Eye (tissue), 1 donor: ENCODE measurements at regions not wholly inside any gene's neighbourhood (a gene's known extent, or its start where the extent isn't known, plus 50 kb on each side); places are given as distances from the start of the nearest gene placed in this dataset.

ENCODE experiments used
- DNase-seq: peaks from one replicate; pipeline ENCODE4 v3.0.0-alpha.2; 2015

- DNase-seq = no peak
Observed at GRCh38 chr3:76078101-76078500, 292.8 kb upstream of the ZNF717 start.

GRCh38 chr3:76083992-76084391 is 298.6 kb upstream of the ZNF717 start:
- no peak for DNase-seq

DNA sequence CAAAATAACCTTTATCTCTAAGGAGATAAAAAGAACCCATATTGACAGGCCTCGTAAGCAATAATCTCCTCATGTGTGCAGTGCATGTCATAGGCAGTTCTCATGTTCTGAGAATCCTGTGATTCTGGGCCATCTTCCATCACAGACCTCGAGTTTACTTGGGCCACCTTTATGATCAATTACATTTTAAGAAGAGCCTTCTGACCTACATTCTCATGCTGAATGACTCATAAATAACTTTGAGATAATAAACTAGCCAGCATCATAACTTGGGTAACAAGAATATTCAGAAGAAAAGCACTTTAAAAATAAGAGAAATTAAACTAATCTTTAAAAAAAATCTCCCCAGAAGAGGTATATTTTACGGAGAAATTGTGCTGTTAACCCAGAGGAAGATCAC is 310.7 kb upstream of the ZNF717 start:
- no peak for DNase-seq

- peak; percentile 41 for DNase-seq
Observed at GRCh38 chr3:76096836-76097588, 311.7 kb upstream of the ZNF717 start.

DNA sequence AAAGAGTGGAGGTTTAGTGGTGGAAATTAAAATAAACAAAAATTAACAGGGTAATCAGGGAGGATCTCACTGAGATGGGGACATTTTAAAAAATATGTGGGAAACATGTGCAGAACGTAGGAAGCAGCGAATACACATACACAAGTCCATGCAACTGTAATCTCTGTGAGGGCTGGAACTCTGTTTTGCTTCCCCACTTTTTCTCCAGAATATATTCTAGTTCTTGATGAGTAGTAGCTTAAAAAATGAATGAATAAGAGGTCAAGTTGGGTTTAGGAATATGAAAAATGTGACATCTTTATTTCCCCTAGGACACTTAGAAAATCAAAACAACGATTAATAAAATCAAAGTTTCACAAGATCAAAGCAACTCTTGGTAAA is 312.2 kb upstream of the ZNF717 start:
- DNase-seq = no peak

DNA sequence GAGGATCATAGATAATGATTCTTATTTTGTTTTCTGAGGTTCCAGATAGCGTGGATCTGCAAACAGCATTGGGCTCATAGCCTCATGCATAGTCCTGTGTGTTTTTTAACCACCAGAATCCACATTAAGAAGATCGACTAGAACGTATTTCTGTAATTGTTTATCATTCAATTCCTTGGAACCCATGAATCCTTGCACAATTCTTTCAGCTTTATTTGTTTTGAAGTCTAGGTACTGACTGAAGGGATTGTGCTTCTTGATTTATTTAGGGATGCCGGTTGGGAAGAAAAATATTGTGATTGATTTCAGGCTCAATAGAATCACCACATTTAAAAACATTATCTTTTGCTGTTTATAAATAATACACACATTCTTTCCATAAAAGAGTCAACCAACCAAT is 314.6 kb upstream of the ZNF717 start:
- DNase-seq = no peak

DNA sequence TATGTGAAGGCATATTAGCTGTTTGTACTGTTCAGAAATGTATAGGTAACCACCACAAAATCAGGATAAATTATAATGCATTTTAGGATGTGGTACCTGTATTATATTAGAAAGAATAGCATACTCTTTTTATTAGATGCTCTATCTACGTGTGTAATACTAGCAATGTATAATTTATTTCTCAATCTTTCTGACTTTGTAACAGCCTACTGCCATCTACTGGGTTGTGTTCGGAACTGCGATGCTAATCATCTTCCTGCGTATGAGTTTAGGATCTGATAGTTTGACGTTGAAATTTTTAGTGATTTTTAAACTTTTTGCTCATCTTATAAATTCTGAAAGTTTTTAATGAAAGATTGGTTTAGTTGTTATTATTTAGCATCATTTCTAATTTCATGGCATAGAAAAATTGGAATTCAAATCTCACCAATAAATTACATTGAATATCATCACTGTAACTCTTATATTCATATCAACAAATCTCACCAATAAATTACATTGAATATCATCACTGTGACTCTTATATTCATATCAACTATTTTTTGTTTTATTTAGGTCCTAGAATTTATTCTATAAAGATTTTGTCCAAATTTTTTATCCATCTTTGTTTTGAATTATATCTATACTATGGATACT is 322.7 kb upstream of the ZNF717 start:
- peak; percentile 72 for DNase-seq

GRCh38 chr3:76111808-76112207 is 326.5 kb upstream of the ZNF717 start:
- no peak for DNase-seq

DNA sequence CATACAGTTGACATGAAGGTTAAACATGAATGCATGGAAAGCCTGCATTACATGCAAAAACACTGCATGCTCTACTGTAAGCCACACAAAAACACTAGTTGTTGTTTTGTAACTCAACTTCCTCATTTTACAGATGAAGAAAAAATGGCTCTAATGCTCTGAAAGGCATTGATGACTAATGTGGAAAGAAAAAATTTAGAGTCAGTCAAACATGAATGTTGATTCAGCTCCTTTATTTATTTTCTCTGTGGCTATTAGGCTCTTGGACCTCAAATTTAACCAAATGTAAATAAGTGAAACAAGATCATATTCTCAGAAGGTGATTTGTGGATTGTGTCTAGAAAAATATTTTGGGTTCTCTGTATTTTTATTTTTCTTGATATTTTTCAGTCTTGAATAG is 336.7 kb upstream of the ZNF717 start:
- no peak for DNase-seq

GRCh38 chr3:76129441-76129840 is 344.1 kb upstream of the ZNF717 start:
- no peak for DNase-seq

DNA sequence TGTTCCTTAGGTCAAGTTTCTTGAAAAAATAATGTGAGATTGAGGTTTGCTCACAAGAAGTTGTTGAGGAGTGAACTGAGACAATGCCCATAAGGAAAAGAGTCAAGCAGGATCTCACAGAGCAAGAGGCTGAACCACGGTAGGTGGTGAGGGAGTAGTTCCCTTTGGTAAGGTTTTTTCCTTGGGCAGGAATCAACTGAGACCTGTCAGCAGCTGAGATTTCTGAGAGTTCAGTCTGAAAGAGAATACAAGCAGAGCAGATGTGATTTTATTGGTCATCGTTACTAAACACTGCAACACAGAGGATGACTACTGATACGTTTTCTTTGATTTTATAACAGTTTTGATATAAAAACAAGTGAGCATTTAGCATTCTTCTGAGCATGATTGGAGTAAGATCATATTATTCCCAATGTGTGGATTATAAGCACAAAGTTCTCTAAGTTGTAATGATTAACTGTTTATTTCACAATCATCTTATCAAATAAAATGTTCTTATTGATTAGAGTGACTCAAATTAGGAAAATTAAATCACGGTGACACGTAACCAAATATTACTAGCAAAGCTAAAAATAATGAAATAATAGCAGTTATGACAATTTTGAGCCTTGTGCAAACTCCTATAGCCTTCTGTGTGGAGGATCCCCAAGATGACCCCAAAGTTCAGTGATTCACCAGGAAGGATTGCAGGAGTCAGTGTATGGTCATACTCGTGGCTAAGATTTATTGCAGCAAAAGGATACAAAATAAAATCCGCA is 346.2 kb upstream of the ZNF717 start:
- DNase-seq = no peak

DNA sequence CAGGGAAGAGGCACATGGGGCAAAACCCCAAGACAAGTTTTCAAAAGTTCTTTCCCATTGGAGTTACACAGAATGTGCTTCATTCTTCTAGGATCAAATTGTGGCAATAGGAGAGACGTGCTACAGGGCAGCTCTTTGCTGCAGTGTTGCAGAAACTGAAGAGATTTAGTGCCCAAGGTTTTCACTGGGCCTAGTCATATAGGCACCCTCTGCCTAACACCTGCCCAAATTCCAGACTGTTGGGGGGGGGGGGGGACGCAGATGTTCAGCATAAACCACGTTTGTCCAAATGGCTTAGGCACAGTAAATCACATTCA is 346.8 kb upstream of the ZNF717 start:
- DNase-seq = no peak

DNA sequence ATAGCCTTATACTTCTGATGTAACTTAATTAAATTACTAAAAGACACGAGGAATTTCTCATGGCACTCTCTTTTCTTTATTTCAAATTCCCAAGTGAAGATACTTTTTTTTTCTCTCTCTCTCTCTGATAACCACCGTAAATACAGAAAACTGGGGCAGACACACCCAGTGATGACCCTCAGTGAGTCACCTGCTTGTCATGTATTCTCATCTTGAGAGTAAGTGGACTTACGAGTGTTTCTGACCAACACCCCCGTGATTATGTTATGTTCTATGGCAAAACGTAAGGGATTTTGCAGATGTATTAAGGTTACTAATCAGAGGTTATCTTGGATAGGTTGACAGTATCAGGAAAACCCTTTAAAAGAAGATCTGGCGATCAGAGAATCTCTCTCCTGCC is 348.8 kb upstream of the ZNF717 start:
- DNase-seq = no peak

GRCh38 chr3:76138921-76139320 is 353.6 kb upstream of the ZNF717 start:
- peak; percentile 45 for DNase-seq

DNA sequence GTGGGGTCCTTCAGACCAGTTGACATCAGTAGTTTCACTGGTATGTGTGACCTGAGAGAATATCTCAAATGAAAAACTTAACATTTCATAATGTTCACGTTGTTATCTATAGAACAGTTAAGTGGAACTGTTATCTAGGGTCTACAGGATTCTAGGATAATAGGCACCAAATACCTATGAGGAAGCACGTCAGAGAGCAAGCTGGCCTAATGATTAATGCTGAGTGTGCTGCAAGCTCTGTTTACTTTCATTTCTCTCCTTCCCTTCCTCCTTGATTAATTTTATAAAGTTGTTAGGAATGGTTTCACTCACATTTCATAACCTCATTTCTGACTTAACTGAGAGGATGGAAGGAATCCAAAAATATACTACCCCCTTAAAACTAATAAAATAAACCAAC is 362.5 kb upstream of the ZNF717 start:
- DNase-seq = no peak

DNA sequence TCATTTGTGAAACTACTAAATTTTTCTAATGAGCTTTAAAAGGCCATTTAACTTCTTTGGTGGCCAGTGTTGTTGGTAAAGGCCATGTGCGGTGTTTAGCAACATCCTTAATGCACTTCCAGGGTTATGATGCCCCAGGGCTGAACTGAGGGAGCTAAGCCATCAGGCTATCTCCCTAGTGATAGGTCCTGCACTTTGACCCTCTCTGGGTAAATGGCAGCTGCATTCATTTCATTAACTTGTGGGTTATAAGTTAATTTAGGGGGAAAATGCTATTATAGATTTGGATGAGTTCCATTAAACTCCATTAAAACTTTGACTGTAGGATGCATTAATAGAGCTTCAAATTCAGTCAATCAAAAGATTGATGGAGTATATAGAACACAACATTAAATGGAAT is 366.7 kb upstream of the ZNF717 start:
- no peak for DNase-seq

DNA sequence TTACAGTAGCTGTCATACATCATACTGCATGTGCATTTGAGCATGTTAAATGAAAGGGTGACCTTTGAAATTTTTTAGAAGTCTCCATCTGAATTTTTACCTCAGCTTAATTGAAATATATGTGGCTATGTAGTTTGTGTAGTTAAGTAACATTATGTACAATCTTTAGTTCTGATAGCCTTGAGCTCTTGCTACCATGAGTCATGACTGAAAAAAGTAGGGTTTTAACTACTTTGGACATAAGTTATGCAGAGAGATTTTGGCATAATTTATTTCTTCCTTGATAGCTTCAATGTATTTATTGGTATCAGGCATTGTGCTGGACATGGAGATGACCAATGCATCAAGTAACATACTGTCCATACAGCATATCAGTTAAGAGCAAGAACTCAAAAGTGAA is 376.5 kb upstream of the ZNF717 start:
- DNase-seq = no peak

DNA sequence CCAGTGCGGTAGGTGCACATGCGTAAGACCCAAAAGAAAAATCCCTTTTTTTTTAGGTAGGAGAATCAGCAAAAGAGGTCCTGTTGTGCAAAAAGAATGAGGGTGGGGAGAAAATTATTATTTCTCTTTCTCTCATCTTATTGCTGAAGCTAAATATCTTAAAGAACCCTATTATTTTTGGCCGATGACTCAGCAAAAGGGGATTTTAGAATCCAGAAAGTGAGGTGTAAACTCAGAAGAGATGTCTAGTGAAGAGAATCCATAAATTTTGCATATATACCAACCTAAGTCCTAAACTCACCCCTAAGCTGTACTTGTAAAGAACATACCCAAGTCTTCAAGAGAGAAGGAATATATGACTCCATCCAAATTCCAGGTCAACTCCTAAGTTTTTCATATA is 386.3 kb upstream of the ZNF717 start:
- no peak for DNase-seq

DNA sequence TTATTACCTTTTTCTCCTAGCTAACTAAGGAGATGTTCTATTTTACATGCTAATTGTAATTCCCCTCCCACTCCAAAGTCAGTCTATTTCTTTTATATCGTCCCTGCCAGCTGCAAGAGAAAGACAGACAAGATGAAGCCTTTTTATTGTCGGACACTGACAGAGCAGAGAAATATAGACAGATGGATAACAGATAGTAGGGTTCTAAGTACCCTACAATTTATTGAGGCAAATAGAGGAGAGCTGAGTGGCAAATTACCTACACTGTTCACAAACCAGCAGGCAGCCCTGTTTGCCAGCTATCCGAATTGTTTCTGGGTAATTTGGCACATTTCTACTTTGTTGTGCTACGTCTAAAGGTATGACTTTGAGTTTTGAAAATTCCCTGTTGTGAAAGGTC is 392.3 kb upstream of the ZNF717 start:
- DNase-seq = no peak

DNA sequence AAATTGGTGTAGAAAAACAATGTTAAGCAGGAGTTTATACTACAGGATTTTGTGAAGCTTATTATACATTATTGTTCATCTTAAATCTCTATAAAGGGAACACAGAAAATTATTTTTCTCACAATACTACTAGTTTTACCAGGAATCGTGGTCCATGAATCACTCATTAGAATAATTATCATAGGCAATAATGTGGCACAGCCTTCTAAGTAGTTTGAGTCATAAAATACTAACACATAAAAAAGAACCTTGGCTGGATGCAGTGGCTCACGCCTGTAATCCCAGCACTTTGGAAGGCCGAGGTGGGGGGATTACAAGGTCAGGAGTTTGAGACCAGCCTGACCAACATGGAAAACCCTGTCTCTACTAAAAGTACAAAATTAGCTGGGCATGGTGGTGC is 393.1 kb upstream of the ZNF717 start:
- no peak for DNase-seq

DNA sequence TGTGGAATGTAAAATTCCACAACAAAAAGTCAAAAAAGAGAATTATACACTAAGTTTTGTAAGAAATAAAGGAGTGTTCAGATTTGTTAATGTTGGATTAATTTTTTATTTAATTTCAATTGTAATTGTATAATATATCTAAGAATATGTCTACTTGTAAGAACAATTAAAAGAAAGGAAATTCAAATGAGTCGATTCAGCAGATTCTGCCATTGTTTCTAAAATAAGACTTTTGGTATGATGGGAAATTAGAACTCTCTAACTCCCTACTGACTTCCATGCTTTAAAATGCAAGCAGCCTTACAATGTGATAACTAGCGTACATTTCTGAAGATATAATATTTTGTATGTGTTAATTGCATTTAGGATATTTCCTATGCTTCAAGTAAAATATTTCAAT is 395.9 kb upstream of the ZNF717 start:
- DNase-seq = no peak

- DNase-seq = no peak
Observed at GRCh38 chr3:76198086-76198485, 412.7 kb upstream of the ZNF717 start.

- no peak for DNase-seq
Observed at GRCh38 chr3:76199382-76199781, 414.0 kb upstream of the ZNF717 start.

- no peak for DNase-seq
Observed at GRCh38 chr3:76203578-76203977, 418.2 kb upstream of the ZNF717 start.
